ENCODE measurements at regions not wholly inside any gene's neighbourhood (a gene's known extent, or its start where the extent isn't known, plus 50 kb on each side); places are given as distances from the start of the nearest gene placed in this dataset.

DNA sequence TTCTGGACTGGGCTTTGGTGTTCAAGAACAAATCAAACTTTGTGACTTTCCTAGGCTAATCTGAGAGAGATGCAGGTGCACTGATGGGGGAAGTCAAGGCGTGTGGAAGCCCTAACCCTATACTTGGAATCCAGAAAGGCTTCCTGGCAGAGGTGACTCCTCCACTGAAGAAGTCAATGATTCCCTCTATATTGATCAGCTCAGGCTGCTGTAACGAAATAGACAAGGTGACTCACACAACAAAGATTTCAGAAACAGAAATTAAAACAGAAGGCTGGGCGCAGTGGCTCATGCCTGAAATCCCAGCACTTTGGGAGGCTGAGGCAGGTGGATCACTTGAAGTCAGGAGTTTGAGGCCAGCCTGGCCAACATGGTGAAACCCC is 69.6 kb upstream of the GGTA1 start:
- TF ChIP-seq, protein P1, sequence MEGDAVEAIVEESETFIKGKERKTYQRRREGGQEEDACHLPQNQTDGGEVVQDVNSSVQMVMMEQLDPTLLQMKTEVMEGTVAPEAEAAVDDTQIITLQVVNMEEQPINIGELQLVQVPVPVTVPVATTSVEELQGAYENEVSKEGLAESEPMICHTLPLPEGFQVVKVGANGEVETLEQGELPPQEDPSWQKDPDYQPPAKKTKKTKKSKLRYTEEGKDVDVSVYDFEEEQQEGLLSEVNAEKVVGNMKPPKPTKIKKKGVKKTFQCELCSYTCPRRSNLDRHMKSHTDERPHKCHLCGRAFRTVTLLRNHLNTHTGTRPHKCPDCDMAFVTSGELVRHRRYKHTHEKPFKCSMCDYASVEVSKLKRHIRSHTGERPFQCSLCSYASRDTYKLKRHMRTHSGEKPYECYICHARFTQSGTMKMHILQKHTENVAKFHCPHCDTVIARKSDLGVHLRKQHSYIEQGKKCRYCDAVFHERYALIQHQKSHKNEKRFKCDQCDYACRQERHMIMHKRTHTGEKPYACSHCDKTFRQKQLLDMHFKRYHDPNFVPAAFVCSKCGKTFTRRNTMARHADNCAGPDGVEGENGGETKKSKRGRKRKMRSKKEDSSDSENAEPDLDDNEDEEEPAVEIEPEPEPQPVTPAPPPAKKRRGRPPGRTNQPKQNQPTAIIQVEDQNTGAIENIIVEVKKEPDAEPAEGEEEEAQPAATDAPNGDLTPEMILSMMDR (conservative IDR thresholded peaks at IDR 0.05; ENCODE audit: low read depth, low read length) = no peak
- TF ChIP-seq EZH2 (IDR thresholded peaks at IDR 0.05; ENCODE audit: borderline replicate concordance, low read depth, low read length, poor library complexity, severe bottlenecking) = no peak

Data from A673 (cell line).